Fibroblast of skin of right biceps (primary cell): ENCODE measurements at regions not wholly inside any gene's neighbourhood (a gene's known extent, or its start where the extent isn't known, plus 50 kb on each side); places are given as distances from the start of the nearest gene placed in this dataset.
"Not testable (repeated sequence)": the region's sequence is repeated elsewhere in the genome, so short reads cannot be mapped to it uniquely, and the experiment has no call there.

Source experiments
- DNase-seq: peaks from one replicate; pipeline ENCODE4 v3.0.0-alpha.2; 2013

DNA sequence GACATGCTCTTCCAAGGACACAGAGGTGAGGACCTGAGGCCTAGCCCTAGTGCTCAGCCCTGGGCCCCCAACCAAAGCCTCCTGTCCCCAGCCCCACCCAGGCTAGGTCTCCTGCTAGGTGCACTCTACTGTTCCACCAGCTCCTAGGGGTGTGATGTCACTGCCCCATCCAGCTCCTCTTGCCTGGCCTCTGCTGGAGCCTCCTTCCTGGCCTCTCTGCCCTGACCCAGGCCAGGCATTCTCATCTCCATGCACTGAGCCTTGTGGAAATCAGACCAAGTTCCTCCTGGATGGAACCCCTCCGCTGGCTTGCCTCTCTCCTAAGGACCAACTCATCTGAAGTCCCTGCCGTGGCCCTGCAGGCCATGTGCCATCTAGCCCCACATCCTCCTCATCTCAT is 156.8 kb downstream of the INHBB start:
- no peak for DNase-seq

DNA sequence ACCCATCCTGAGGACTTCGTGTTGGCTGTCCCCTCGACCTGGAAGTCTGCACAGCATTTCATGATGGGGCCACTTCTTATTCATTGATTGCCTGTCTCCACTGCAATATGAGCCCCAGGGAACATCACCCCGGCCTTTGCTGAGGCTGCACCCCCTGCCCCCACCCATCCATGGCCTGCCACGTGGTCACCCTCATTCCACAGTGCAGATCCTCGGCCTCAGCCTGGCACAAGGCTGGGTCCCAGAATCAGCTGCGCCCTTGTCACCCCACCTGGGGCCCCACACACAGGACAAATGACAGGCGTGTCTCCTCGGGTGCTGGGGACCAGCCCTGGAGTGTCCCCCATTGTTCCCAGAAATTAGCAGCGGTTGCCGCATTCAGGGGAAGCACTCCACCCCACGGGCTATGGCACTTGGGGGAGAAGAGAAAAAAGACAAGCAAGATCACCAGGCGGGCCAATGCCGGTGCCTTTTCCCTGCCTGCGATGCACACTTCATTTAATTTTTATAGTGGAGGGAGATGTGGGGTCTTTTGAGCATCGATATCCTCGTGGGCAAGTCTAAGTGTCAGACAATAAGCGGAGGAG is 157.4 kb downstream of the INHBB start:
- DNase-seq: no peak

DNA sequence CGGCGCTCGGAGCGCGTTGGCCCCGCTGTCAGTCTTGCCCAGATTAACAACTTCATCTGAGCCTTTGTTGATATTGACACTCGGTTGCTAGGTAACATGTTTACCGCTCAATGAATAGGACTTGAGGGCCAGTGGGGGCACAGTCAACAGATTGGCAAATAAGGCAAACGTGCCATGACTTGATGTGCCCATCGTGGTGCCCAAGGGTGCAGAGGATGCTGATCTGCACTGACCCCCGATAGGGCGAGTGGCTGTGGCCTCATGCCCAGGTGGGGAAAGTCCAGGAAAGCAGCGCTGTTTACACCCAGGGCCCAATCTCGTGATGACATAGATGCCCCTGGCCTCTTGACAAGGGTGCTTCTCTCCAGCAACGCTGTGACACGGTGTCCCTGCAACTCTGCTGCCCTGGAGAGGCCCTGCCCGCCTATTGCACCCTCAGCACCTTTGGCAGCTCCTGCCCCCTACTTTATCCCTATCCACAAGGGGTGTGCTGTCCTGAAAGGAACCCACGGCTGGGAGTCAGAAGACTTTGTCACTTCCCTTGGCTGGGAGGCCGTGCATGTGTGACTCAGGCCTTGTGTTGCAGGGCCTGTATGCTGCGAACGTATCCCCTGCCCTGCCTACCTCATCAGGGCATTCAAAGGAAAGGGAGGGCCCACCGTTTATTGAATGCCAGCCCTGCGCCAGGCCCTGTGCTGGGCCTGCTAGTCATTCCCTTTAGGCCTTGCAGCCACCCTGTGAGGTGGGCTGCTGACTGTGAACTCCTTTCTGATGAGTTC is 158.0 kb downstream of the INHBB start:
- peak; percentile 63 for DNase-seq

DNA sequence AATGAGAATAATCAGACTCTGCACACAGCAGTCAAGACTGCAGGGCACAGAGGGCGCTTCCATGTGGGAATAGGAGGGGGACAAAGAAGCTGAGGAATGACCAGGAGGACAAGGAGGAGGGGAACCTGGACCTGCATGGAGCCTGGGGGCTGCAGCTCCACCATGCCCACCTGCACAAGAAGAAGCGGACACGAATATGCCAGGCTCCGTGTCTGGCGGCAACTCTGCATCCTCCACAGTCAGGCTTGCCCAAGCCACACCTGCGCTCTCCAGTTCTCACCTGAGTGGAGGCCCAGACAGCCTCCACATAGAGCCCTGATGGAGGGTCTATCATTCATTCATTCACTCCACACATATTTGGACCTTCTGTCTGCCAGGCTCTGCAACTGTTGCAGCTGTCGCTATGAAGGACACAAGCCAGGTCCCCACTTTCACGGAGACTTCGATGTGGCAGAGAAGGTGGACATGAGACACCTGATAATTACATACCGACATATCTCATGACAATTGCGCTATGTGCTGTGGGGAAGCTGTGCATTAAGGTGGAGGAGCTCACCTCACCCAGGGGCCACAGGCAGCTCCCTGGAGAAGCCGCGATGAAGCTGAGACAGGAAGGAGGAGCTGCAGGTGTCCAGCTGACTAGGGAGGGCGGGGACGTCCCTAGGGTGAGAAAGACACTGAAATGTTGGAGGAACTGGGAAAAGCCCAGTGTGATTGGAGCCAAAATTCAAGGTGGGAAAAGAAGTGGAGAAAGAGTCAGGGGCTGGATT is 159.2 kb downstream of the INHBB start:
- DNase-seq: no peak

DNA sequence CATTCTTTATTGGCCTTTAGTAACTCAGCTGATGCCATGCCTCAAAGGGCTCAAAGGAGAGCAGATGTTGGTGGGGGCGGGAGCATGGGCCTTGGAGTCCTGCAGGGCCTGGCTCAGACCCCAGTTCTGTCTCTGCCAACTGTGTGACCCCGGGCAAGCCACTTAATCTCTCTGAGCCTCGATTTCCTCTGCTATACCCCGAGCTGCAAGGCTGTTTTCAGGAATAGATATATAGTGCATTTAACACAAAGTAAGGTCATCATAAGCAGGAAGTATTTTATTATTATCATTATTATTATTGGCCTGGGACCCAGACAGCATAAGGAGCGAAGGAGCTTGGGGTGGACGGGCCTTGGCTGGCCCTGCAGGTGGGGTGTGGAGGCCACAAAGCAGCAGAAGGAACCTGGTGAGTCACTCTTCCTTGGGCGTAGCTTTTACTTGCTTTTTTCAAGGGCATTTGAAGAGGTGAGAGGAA is 162.7 kb downstream of the INHBB start:
- DNase-seq: peak; percentile 18

DNA sequence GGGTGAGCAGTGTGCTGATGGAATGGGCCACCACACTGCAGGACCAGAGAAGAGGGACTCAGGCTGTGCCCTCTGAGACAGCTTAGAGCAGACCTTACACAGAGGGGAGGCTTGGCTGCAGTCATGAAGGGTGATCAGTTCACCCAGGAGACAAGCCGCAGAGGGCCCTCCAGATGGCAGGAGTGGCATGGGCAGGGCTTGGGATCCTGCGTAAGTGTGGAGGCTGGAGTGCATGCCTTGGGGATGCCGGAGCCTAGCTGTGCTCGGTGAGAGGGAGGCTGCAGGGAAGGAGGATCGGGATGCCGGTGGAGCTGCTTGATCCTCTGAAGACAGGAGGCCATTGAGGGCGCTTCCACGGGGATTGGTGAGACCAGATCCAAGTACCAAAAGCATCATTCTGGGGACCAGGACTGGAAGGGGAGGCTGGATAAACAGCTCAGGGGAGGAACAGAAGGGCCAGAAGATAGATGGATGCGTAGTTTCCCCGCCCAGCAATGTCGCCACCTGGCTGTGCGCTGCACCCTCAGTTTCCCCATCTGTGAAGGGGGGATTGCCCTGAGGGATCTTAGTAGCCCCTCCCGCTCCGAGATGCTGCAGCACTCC is 163.4 kb downstream of the INHBB start:
- DNase-seq: no peak

DNA sequence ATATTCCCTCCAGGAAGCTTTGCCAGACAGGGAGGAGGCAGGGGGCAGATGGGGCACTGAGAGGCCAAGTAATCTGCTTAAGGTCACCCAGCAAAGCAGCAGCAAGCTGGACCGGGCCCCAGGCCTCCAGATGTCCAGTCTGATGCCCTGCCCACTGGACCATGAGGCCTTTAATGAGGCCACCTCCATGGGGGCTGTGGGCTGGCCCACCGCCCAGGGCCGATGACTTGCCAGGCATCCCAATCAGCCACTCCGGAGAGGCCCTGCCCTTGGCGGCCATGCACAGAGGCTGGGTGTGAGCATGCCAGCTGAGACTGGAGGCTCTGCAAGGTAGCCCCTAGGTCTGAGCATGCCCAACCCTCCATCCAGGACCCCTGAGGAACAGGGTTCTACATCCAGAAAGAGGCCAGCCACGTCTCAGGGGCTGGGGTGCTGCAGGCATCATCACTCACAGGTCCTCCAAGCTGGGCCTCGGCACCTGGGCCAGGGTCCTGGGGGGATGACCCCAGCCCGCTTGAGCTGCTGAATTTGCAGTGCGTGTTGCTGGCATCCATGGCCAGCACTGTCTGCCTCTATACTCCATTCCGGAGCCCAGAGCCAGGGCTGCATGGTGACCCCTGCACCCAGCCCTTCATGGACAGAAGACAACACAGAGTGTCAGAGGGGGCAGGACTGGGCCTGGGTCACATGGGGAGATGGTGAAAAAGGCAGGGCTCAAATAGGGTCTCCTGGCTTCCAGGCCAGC is 164.2 kb downstream of the INHBB start:
- no peak for DNase-seq

DNA sequence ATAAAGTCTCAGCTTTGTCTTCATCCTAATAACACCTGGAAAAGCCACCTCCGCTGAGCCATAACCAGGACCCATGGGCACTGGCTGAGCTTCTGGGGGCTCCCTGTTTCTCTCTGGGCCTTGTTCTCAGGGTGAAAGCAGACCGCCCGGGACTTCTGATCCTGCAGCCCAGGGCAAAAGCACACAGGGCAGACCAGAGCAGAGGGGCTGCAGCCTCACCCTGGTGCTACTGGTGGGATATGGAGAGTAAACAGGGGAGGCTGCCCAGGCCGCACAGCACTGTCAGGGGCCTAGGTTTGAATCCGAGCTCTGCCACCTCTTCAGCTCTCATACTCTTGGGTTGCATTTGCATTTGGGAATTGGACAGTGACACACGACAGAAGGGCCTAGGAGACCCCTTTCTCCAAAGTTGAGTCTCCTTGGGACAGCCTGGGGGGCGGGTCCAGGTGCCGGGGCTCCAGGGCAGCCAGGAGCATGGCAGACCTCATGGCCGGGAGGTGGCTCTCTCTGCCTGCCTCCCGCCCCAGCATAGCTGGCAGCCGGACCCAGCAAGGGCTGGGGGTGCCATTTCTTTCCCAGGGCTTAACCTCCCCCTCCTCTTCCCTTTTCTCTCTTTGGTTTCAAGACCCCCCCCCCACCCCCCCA is 164.9 kb downstream of the INHBB start:
- no peak for DNase-seq

DNA sequence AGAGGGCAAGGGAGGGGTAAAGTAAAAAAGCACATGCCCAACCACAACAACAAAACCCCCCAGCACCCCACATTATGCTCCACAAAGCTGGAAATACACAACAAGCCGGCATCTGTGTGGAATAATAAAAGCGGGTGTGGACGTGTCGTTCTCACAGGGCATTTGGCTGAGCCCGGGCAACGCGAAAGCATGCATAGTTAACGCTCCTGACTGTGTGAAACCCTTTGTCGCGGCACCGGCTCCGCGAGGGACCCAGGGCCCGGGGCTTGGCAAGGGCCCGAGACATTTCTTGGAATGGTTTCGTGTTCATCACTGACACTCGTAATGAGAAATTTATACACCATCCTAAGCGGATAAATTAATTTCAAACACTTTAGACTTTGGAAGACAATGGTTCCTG is 165.6 kb downstream of the INHBB start:
- DNase-seq: no peak

DNA sequence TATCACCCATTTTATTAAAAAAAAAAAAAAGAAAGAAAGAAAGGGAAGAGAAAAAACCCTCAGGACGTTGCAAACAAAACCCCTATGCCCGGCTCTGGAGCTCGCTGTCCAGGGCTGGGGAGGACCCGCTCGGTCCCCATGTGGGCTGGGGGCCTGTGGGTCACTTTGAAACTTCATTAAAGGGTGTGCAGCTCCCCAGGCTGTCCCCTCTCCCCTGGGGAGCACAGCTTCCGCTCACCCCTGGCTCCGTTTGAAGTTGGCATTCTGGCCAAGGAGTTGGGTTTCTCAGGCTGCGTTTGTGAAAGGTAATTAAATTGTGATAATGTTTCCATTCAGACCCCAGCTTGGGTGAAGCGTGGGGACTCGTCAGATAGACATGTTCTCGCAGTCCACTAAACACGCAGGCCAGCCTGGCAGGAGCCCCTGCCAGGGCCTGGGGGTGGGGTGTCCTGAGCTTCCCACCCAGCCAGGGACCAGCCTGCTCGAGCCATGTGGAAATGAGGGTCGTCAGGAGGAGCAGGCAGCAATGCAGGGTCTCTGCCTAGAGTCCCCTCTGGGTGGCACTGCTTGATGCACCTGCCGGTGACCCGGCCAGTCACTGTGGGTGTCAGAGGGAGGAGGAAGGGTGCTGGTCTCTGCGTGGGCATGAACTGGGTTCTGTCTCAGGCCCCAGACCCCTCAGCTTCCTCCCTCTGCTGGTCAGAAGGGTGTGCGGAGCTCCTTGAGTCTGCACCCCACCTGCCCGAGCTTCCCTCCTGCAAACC is 166.2 kb downstream of the INHBB start:
- DNase-seq: no peak

DNA sequence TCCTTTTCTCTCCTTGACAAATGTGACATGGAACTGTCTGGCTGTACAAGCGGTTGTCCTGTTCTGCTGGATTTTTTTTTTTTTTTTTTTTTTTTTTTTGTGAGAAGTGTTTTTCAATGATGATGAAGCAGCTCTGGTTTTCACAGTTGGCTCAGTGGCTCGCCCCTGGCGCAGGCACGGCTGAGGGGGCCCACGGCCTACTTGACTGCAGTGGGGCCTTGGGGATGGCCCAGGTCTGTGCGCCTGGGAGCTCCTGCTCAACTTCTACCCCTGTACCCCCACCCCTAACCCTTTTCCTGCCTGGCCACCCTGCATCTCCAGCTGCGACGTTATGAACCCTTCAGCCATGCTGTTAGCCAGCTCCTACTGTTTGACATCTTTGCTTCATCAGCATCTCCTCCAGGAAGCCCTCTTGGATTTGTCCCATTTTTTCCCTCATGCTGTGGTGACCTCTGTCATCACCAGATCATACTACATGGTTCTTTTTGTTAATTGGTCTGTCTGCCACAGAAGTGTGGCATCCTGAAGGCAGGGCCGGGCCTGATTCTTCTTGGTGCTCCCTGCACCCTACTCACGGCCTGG is 167.9 kb downstream of the INHBB start:
- DNase-seq: no peak

DNA sequence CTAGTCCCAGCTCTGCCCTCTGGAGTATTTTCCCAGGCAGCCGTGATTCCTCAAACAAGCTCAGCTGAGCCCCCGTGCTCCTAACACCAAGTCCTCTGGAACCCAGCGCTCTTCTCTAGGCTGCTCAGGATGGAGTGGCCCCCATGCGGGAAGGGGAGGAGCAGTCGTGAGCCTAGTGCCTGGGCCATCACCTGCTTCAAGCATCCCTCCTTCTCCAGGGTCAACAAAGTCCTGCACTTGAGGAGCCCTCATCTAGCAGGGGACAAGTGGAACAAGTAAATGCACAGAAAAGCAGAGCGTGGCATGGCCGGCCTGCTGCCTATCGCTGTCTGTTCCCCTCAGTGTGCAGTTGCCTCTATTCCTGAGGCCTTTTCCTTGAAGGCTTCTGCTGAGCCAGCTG is 168.6 kb downstream of the INHBB start:
- no peak for DNase-seq

DNA sequence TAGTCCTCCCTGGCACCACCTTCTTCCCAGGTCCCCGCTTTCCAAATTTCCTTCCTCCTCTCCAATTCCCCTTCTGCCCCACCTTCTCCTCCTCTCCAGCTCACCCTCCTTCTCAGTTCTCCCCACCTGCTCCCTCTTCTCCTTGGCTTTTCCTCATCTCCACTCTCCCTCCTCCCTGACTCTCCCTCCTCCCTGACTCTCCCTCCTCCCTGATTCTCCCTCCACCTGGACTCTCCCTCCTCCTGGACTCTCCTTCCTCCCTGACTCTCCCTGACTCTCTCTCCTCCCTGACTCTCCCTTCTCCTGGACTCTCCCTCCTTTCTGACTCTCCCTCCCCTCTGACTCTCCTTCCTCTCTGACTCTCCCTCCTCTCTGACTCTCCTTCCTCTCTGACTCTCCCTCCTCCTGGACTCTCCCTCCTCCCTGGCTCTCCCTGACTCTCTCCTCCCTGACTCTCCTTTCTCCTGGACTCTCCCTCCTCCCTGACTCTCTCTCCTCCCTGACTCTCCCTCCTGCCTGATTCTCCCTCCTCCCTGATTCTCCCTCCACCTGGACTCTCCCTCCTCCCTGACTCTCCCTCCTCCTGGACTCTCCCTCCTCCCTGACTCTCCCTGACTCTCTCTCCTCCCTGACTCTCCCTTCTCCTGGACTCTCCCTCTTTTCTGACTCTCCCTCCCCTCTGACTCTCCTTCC is 169.3 kb downstream of the INHBB start:
- not testable (repeated sequence) for DNase-seq

DNA sequence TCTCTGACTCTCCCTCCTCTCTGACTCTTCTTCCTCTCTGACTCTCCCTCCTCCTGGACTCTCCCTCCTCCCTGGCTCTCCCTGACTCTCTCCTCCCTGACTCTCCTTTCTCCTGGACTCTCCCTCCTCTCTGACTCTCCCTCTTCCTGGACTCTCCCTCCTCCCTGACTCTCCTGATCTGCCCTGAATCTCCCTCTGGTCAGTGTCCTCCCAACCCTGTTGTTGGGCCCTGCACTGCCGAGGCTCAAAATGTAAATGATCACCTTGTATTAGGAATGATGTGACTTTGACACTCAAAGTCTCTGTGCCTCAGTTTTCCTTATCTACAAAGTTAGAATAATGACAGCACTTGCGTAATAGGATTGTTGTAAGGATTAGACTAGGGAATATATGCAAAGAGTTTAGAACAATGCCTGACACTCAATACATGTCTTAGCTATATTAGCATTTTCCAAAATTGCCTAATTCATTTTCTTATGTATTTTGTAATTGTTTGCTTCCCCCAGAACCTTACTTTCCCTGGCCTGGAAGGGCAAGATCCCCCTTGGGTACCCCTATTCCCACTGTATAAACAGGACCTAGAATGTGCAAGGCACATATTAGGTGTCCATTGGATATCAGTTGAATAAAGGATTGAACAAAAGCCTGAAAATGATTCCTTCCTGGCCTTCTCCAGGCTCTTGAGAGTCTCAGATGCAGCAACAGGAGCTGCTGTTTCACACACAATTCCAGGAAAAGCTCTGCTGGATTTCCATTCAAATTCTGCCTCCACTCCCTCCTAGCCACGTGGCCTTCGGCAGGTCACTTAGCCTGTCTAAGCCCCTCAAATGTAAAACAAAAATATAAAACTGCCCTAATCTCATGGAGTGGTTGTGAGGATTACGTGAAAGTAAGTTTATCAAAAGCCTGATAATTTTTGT is 170.1 kb downstream of the INHBB start:
- DNase-seq: no peak

DNA sequence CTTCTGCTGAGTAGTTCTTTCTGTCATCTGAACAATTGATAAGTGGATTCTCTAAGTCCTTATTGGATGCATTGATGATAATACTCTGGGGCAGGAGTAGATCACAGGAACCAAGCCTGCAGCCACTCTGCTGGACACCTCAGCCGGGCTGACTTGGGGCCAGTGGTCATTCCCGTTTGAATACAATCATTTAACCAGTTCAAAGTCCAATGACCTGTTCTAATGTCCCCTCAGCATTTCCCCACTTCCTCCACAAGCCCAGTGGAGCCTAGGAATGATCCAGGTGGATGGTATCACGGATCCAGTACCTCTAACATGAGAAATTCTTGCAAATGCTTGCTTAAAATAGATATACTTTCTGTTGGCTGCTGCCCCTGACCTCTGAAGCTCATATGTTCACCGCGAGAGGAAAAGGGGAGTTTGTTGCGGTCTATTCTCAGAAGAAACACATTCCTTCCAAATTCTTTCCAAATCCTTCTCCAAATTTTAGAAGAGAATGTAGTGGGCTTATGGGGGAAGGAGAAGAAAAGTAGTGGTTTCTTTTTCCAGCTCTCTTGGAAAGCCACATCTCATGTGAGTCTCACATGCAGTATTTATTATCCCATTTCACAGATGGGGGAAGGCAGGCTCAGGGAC is 170.9 kb downstream of the INHBB start:
- peak; percentile 68 for DNase-seq

DNA sequence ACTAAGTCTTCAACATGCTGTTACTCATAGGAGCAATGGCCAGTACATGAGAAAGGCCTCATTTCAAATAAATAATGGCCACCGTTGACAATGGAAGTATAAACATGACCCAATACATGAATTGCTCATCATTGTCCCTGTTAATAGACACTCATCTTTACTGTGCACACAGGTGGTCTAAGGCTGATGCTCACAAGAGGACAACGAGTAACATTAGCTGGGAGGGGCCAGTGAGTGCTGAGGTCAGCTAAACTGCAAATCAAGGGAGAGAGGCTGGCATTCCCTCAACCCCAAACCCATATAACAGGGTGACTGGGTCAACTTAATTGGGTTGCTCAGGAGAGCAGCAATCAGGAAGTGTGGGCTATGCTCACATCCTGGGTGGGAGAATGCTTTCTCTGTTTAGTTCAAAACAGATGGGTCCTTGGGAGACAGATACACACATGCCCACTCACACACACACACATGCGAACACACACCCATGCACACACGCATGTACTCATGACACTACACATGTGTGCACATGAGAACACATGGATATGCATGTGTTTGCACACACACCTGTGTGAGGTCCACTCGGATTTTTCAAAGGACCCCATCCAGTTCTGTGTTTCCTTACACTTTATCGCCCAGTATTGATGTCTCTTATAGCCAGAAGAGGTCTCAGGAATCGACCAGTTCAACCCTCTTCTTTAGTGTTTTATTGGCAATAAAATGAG is 172.0 kb downstream of the INHBB start:
- no peak for DNase-seq

DNA sequence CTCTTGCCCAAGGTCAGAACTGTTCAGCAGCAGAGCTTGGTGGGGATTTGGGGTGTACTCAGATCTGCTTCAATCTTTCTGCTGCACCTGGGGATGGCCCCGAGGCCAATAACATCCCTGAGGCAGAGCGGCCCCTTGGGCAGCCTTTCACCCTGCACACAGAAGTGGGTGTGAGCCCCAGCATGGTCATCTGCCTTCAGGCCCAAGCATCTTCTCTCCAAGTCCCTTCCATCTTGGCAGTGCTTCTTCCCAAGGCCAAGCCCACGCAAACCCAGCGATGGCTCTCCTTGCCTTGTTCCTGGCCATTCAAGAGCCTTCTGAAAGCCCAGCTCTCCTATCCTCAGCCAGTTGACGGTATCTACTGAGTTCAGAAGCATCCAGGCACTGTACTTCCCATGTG is 172.9 kb downstream of the INHBB start:
- DNase-seq: no peak

DNA sequence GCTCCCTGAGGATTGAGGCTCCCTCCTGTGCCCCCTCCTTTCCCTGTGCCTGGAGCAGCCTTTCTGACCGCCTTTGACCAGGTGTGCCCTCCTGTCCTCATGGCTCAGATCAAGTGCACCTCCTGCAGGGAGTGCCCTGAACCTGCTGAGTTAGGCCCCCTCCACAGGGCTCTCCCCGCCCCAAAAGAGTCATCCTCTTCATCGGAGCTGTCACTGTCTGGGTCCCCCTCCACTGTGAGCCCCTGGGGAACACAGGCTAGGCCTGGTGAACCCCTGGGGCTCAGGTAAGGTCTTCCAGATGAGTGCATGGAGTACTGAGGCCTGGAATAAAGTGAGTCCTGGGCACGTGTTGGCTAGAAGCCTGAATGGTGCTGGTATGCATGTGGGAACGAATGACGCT is 173.5 kb downstream of the INHBB start:
- no peak for DNase-seq
